ENCODE measurements at regions not wholly inside any gene's neighbourhood (a gene's known extent, or its start where the extent isn't known, plus 50 kb on each side); places are given as distances from the start of the nearest gene placed in this dataset.

- TF ChIP-seq EP300 (IDR thresholded peaks at IDR 0.05; ENCODE audit: borderline replicate concordance in 1 of 2, low read depth in 1 of 2, low read length in 1 of 2) = peak in 1 of 2 experiments; percentile 29; a peak in 1 of 4 replicates
- TF ChIP-seq TCF12 (IDR thresholded peaks at IDR 0.05) = peak; percentile 65
- TF ChIP-seq, protein P1, sequence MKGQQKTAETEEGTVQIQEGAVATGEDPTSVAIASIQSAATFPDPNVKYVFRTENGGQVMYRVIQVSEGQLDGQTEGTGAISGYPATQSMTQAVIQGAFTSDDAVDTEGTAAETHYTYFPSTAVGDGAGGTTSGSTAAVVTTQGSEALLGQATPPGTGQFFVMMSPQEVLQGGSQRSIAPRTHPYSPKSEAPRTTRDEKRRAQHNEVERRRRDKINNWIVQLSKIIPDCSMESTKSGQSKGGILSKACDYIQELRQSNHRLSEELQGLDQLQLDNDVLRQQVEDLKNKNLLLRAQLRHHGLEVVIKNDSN (IDR thresholded peaks at IDR 0.05; ENCODE audit: borderline replicate concordance, low read depth) = peak; percentile 78
- TF ChIP-seq MXI1 (IDR thresholded peaks at IDR 0.05; ENCODE audit: low read depth, low read length) = 0 out of 2 replicates have a peak, but pooled peaks have one; percentile 18
Measured at GRCh38 chr17:69733171-69734012, 318.9 kb downstream of the MAP2K6 start (continued).

DNA sequence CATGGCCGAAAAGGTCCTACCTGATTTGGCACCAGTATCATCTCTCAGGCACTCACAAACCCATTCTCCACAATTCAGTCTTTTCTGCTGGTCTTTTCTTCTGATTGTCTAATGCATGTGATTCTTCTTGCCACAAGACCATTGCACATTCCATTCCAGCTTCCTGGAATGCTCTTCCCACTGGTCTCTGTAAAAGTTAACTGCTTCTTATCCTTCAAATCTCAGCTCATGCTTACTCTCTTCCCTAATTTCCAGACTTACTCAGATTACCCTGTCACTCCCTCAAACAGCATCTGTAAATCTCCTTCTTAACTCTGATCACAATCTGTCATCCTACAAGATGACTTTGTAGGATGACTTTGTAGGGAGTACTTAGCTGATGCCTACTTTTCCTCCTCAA, 320.2 kb downstream of the MAP2K6 start:
- Histone ChIP-seq H3K9me3 (no peaks in the 10 kb centered on the region), H3K27ac (ENCODE audit: low read depth in 2 of 2, low read length in 1 of 2) (no peak overlapping the region), H2AFZ (ENCODE audit: low read depth) (no peak overlapping the region), H3K9ac (no peak overlapping the region), H3K4me2 (no peak overlapping the region), H3K9me2 (no peaks in the 10 kb centered on the region), H3F3A (replicated peaks; ENCODE audit: insufficient read depth) (no peaks in the 10 kb centered on the region), H3K4me3 (ENCODE audit: low read depth in 2 of 2, low read length in 1 of 2) (no peak overlapping the region), H3K36me3 (replicated peaks in 1 of 2; ENCODE audit: control insufficient read depth in 1 of 2, insufficient read depth in 2 of 2, low read length in 1 of 2) (no peaks in the 10 kb centered on the region), H4K20me1 (ENCODE audit: insufficient read depth) (no peaks in the 10 kb centered on the region), H3K4me1 (ENCODE audit: control insufficient read depth in 1 of 2, insufficient read depth in 2 of 2, low read depth in 1 of 2, low read length in 1 of 2) (peaks cover 8 to 24% of the 10 kb centered on the region in 2 experiments; a peak in 3 of 4 replicates), H3K79me2 (ENCODE audit: insufficient read depth) (no peaks in the 10 kb centered on the region), H3K27me3 (ENCODE audit: insufficient read depth) (no peaks in the 10 kb centered on the region)
- ChIA-PET POLR2A (no interaction called here), CTCF (no interaction called here)
- TF ChIP-seq TCF12 (IDR thresholded peaks at IDR 0.05) (peak; percentile 16; the same call in 1 of the 2 replicates), FOXJ3 (CRISPR knock-in tag; IDR thresholded peaks at IDR 0.05) (no peak), PBX3 (IDR thresholded peaks at IDR 0.05) (peak; percentile 29; the same call in 1 of the 2 replicates)
- 71% methylated on average over 1 of the region's 1 CpG for WGBS (ENCODE audit: low lambda C conversion rate)
- no peak for DNase-seq

DNA sequence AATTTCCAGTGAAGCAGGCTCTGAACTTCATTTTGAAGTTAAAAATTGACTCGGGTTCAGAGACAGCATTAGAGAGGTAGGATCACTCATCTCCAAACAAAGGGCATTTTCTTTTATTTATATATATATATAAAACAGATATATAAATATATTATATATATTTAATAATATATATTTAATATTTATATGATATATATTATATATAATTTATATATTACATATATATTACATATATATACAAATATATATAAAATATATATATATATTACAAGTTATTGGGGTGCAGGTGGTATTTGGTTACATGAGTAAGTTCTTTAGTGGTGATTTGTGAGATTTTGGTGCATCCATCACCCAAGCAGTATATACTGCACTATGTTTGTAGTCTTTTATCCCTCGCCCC, 320.8 kb downstream of the MAP2K6 start:
- Histone ChIP-seq H3K9me2 (no peaks in the 10 kb centered on the region), H3K4me2 (no peak overlapping the region), H3F3A (replicated peaks; ENCODE audit: insufficient read depth) (no peaks in the 10 kb centered on the region), H3K4me3 (ENCODE audit: low read depth in 2 of 2, low read length in 1 of 2) (no peak overlapping the region), H2AFZ (ENCODE audit: low read depth) (no peak overlapping the region), H3K27me3 (ENCODE audit: insufficient read depth) (no peaks in the 10 kb centered on the region), H3K9me3 (no peaks in the 10 kb centered on the region), H3K4me1 (ENCODE audit: control insufficient read depth in 1 of 2, insufficient read depth in 2 of 2, low read depth in 1 of 2, low read length in 1 of 2) (peaks cover 8 to 20% of the 10 kb centered on the region in 2 experiments; a peak in 3 of 4 replicates), H3K9ac (no peak overlapping the region), H3K36me3 (replicated peaks in 1 of 2; ENCODE audit: control insufficient read depth in 1 of 2, insufficient read depth in 2 of 2, low read length in 1 of 2) (no peaks in the 10 kb centered on the region), H3K79me2 (ENCODE audit: insufficient read depth) (no peaks in the 10 kb centered on the region), H4K20me1 (ENCODE audit: insufficient read depth) (no peaks in the 10 kb centered on the region), H3K27ac (ENCODE audit: low read depth in 2 of 2, low read length in 1 of 2) (no peak overlapping the region)
- no peak for DNase-seq
- POLR2A ChIA-PET = no interaction called here
- CTCF ChIA-PET = no interaction called here
- 59% methylated on average over 2 of the region's 2 CpGs for WGBS (ENCODE audit: low lambda C conversion rate)
- TF ChIP-seq NRF1 (IDR thresholded peaks at IDR 0.05; ENCODE audit: low read depth, low read length) (no peak), NFIC (IDR thresholded peaks at IDR 0.05; ENCODE audit: borderline replicate concordance) (no peak), MXI1 (IDR thresholded peaks at IDR 0.05; ENCODE audit: low read depth, low read length) (no peak), FOXM1 (IDR thresholded peaks at IDR 0.05; ENCODE audit: low read depth) (no peak), RAD21 (IDR thresholded peaks at IDR 0.05; ENCODE audit: low read length) (no peak), ZBTB33 (IDR thresholded peaks at IDR 0.05; ENCODE audit: borderline replicate concordance, low read depth) (no peak), GATA2 (CRISPR knock-in tag; IDR thresholded peaks at IDR 0.05) (no peak), GABPA (IDR thresholded peaks at IDR 0.05; ENCODE audit: low read depth) (no peak), TCF12 (IDR thresholded peaks at IDR 0.05) (no peak), TAF1 (IDR thresholded peaks at IDR 0.05; ENCODE audit: borderline replicate concordance, low read depth, low read length) (no peak)
- TF ChIP-seq, protein P2, sequence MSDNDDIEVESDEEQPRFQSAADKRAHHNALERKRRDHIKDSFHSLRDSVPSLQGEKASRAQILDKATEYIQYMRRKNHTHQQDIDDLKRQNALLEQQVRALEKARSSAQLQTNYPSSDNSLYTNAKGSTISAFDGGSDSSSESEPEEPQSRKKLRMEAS (IDR thresholded peaks at IDR 0.05; ENCODE audit: low read depth) = no peak
- TF ChIP-seq, protein P3, sequence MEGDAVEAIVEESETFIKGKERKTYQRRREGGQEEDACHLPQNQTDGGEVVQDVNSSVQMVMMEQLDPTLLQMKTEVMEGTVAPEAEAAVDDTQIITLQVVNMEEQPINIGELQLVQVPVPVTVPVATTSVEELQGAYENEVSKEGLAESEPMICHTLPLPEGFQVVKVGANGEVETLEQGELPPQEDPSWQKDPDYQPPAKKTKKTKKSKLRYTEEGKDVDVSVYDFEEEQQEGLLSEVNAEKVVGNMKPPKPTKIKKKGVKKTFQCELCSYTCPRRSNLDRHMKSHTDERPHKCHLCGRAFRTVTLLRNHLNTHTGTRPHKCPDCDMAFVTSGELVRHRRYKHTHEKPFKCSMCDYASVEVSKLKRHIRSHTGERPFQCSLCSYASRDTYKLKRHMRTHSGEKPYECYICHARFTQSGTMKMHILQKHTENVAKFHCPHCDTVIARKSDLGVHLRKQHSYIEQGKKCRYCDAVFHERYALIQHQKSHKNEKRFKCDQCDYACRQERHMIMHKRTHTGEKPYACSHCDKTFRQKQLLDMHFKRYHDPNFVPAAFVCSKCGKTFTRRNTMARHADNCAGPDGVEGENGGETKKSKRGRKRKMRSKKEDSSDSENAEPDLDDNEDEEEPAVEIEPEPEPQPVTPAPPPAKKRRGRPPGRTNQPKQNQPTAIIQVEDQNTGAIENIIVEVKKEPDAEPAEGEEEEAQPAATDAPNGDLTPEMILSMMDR (IDR thresholded peaks at IDR 0.05) = no peak
- TF ChIP-seq, protein P1 (IDR thresholded peaks at IDR 0.05; ENCODE audit: borderline replicate concordance, low read depth) = no peak

Measured in SK-N-SH (cell line).